ENCODE measurements at regions not wholly inside any gene's neighbourhood (a gene's known extent, or its start where the extent isn't known, plus 50 kb on each side); places are given as distances from the start of the nearest gene placed in this dataset.

DNA sequence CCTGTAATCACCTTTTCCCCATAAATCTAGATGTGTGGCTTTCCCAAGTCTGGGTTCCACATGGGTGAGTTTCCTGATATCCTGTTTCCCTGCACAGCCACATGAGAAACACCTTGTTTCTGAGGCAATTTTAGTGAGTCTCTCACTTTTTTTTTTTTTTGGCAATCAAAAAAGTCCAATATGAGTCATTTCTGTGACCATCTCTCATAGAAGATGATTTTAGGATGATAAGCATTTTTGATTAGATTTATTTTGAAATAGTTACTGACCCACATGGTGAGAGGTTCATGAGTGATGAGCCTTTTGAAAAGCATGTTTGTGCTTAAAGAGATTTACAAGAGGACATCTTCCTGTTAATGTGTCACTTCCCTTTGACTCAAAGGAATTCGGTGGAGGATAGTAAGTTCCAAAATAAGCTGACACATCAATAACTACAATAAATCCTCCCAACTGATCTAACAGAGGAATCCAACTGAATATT is 464.0 kb downstream of the INHBA start:
- no peaks in the 10 kb centered on the region for H3K36me3 ChIP-seq
- no peak overlapping the region for H3K4me3 ChIP-seq
- DNase-seq (no peak), ATAC-seq (no peak)
- no peaks in the 10 kb centered on the region for H3K27me3 ChIP-seq (ENCODE audit: low read depth)
- H3K27ac ChIP-seq = no peak overlapping the region
- no peaks in the 10 kb centered on the region for H3K9me3 ChIP-seq
- intact Hi-C loops (cut with DNase I) = no loop called here
- no peak for TF ChIP-seq CTCF (IDR thresholded peaks at IDR 0.05)
- H3K4me1 ChIP-seq = no peaks in the 10 kb centered on the region

DNA sequence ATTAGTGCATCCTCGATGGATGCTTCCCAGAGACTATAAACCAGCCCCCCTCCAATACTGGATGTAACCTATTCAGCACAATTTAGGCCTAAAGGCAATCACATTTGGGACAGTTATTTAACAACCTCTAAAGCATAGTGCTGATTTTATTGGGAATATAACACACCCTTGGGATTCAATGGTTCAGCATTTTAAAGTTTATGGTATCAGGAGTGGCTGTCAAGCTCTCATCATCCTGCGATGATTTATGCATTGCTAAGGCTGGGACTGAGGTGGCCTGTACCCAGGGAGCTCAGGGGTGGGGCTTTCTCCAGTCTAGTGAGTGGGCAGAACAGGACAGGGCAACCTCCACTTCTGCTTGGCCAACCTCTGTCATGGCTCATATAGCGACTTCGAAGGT is 464.9 kb downstream of the INHBA start:
- DNase-seq = no peak
- ATAC-seq = no peak
- Histone ChIP-seq H3K27me3 (ENCODE audit: low read depth) (no peaks in the 10 kb centered on the region), H3K4me1 (no peaks in the 10 kb centered on the region), H3K4me3 (no peak overlapping the region), H3K36me3 (no peaks in the 10 kb centered on the region), H3K9me3 (no peaks in the 10 kb centered on the region), H3K27ac (no peak overlapping the region)
- TF ChIP-seq CTCF (IDR thresholded peaks at IDR 0.05) = no peak
- intact Hi-C loops (cut with DNase I) = no loop called here

DNA sequence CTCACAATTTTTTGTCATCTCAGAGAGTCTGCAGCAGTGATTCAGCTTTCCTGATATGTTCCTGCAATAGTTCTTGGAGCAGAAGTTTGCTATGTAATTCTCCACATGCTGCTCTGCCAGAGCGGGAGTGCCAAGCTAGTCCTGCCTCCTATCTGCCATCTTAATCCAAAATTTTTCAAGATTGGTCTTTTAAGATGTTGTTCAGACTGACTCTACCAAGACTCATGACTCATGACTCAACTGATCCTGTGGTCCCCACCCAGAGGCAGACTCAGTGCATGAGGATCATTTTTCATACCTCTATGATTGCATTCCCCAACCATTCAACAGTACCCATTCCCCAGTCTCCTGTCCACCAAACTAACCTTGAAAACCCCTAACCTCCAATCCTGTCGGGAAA is 470.8 kb downstream of the INHBA start:
- Histone ChIP-seq H3K36me3 (no peaks in the 10 kb centered on the region), H3K27me3 (ENCODE audit: low read depth) (no peaks in the 10 kb centered on the region), H3K4me3 (no peak overlapping the region), H3K9me3 (peaks cover 8% of the 10 kb centered on the region), H3K4me1 (no peaks in the 10 kb centered on the region), H3K27ac (no peak overlapping the region)
- no peak for DNase-seq
- no peak for TF ChIP-seq CTCF (IDR thresholded peaks at IDR 0.05)
- ATAC-seq = no peak
- intact Hi-C loops (cut with DNase I) = no loop called here

- H3K9me3 ChIP-seq = no peaks in the 10 kb centered on the region
- H3K4me3 ChIP-seq = no peak overlapping the region
- no peaks in the 10 kb centered on the region for H3K36me3 ChIP-seq
- H3K27me3 ChIP-seq (ENCODE audit: low read depth) = no peaks in the 10 kb centered on the region
- no peak for TF ChIP-seq CTCF (IDR thresholded peaks at IDR 0.05)
- no peak overlapping the region for H3K27ac ChIP-seq
- no peaks in the 10 kb centered on the region for H3K4me1 ChIP-seq
- intact Hi-C loops (cut with DNase I) = no loop called here
- no peak for ATAC-seq
- DNase-seq = no peak
Observed at GRCh38 chr7:41224063-41224763, 478.7 kb downstream of the INHBA start.

DNA sequence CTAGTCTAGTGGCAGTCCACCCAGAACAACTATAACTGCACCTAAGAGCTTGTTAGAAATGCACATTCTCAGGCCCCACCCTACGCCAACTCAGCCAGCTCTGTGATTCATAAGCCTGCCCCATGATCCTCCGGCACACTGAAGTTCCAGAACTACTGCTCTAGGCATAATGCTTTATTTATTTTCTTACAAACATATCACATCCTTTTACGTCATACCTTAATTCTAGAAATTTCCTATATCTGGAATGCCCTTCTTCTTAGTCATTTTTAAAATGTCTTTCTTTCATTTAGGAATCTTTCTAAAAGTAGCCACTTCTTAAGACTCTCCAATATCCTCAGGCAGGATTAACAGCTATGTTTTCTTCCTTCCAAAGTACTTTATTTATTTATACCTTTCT is 480.1 kb downstream of the INHBA start:
- no peak for TF ChIP-seq CTCF (IDR thresholded peaks at IDR 0.05)
- Histone ChIP-seq H3K36me3 (no peaks in the 10 kb centered on the region), H3K4me1 (no peaks in the 10 kb centered on the region), H3K4me3 (no peak overlapping the region), H3K27ac (no peak overlapping the region), H3K27me3 (ENCODE audit: low read depth) (no peaks in the 10 kb centered on the region), H3K9me3 (no peaks in the 10 kb centered on the region)
- DNase-seq (no peak), ATAC-seq (no peak)
- intact Hi-C loops (cut with DNase I) = no loop called here
